H1 (cell line): ENCODE measurements at regions not wholly inside any gene's neighbourhood (a gene's known extent, or its start where the extent isn't known, plus 50 kb on each side); places are given as distances from the start of the nearest gene placed in this dataset.

Experiments used
- CTCF ChIA-PET: fragments of 300-600 bp; sonication (Branson Sonifier 250); formaldehyde crosslinking; loops from one replicate; lab custom pipeline; 2021; ENCODE audit not compliant: partially characterized antibody; lab: Charles Lee
- POLR2A ChIA-PET: fragments of 300-600 bp; sonication (Branson Sonifier 250); formaldehyde crosslinking; loops from one replicate; lab custom pipeline; 2021; ENCODE audit warnings: inconsistent platforms; ENCODE audit not compliant: partially characterized antibody; lab: Charles Lee
- DNase-seq, 2 experiments: peaks; one replicate each; pipeline versions ENCODE4 v3.0.0 to v3.0.0-alpha.2; 2010 to 2022; ENCODE audit warnings: low spot score in 2 of 2, low read depth in 1 of 2, mixed read lengths in 1 of 2
- FAIRE-seq: peaks from 2 replicates; lab custom pipeline; 2011; peaks lifted over from hg19 to GRCh38; lab: Jason Lieb, UNC
- H2AFZ ChIP-seq: 2 replicates; pipeline ENCODE4 v1.8.1; 2012; ENCODE audit warnings: low read length, inconsistent platforms
- H2AK5ac ChIP-seq: 2 replicates; pipeline ENCODE4 v1.6.1; 2013; ENCODE audit warnings: low read depth, low read length
- H2BK120ac ChIP-seq: replicated peaks from 2 replicates; pipeline ENCODE3; 2013; ENCODE audit warnings: low read depth, low read length, inconsistent platforms
- H2BK12ac ChIP-seq: 2 replicates; pipeline ENCODE4 v1.6.1; 2013; ENCODE audit warnings: low read depth, low read length
- H2BK15ac ChIP-seq: 2 replicates; pipeline ENCODE4 v1.6.1; 2013; ENCODE audit warnings: low read length
- H2BK20ac ChIP-seq: 2 replicates; pipeline ENCODE4 v1.6.1; 2013; ENCODE audit warnings: low read length
- H2BK5ac ChIP-seq: 2 replicates; pipeline ENCODE4 v1.6.1; 2013; ENCODE audit warnings: low read depth, low read length
- H3K14ac ChIP-seq: 2 replicates; pipeline ENCODE4 v1.6.1; 2013; ENCODE audit warnings: inconsistent platforms; ENCODE audit not compliant: insufficient read length
- H3K18ac ChIP-seq: 2 replicates; pipeline ENCODE4 v1.6.1; 2013; ENCODE audit warnings: low read length; ENCODE audit errors: extremely low read depth
- H3K23ac ChIP-seq: 2 replicates; pipeline ENCODE4 v1.6.1; 2013; ENCODE audit warnings: inconsistent platforms; ENCODE audit not compliant: insufficient read length
- H3K23me2 ChIP-seq: 2 replicates; pipeline ENCODE4 v1.6.1; 2013; ENCODE audit warnings: low read depth, low read length
- H3K27ac ChIP-seq: 2 replicates; pipeline ENCODE4 v1.6.1; 2011; ENCODE audit warnings: low read depth, low read length, inconsistent platforms
- H3K27me3 ChIP-seq, 4 experiments: replicated peaks in 1 of 4; 1 replicate in 1 of 4; 2 replicates in 3 of 4; pipeline versions ENCODE4 v1.6.1 to v1.8.1; 2011 to 2013; ENCODE audit warnings: low read length in 3 of 4, mild to moderate bottlenecking in 3 of 4, inconsistent platforms in 2 of 4, mixed read lengths in 2 of 4, moderate library complexity in 1 of 4; ENCODE audit not compliant: control insufficient read depth in 3 of 4, insufficient read depth in 3 of 4; ENCODE audit errors: extremely low read depth in 1 of 4
- H3K36me3 ChIP-seq, 4 experiments: 2 replicates each; pipeline versions ENCODE4 v1.6.1 to v1.8.1; 2011 to 2013; ENCODE audit warnings: mild to moderate bottlenecking in 4 of 4, low read length in 3 of 4, moderate library complexity in 2 of 4, control low read depth in 1 of 4, inconsistent platforms in 1 of 4; ENCODE audit not compliant: insufficient read depth in 4 of 4, control insufficient read depth in 2 of 4
- H3K4ac ChIP-seq: replicated peaks from 2 replicates; pipeline ENCODE3; 2013; ENCODE audit warnings: low read length, low read depth, mixed read lengths, inconsistent platforms; ENCODE audit not compliant: insufficient read length
- H3K4me1 ChIP-seq, 4 experiments: replicated peaks in 1 of 4; 1 replicate in 1 of 4; 2 replicates in 3 of 4; pipeline versions ENCODE4 v1.6.1 to v1.8.1; 2011 to 2013; ENCODE audit warnings: low read length in 3 of 4, inconsistent platforms in 2 of 4, mixed read lengths in 1 of 4; ENCODE audit not compliant: insufficient read depth in 4 of 4, control insufficient read depth in 3 of 4
- H3K4me2 ChIP-seq, 2 experiments: 2 replicates each; pipeline versions ENCODE4 v1.6.1 to v1.8.1; 2011 to 2013; ENCODE audit warnings: low read depth in 2 of 2, low read length in 2 of 2, control low read depth in 1 of 2, inconsistent platforms in 1 of 2, mild to moderate bottlenecking in 1 of 2; ENCODE audit not compliant: insufficient read depth in 1 of 2
- H3K4me3 ChIP-seq, 4 experiments: fragments of 200-600, 300-600 bp in 1 of 4; sonication (generic), shearing (Covaris generic), sonication (Bioruptor Twin) in 1 of 4; 2 replicates each; pipeline versions ENCODE4 v1.5.1 to v1.8.1; 2011 to 2016; ENCODE audit warnings: low read length in 4 of 4, low read depth in 3 of 4, control low read depth in 2 of 4, inconsistent platforms in 2 of 4, mild to moderate bottlenecking in 2 of 4, mixed read lengths in 1 of 4, moderate library complexity in 1 of 4; ENCODE audit not compliant: insufficient read depth in 2 of 4; ENCODE audit errors: extremely low read depth in 1 of 4
- H3K56ac ChIP-seq: replicated peaks from 2 replicates; pipeline ENCODE3; 2013; ENCODE audit warnings: low read depth, mild to moderate bottlenecking, mixed read lengths, low read length, inconsistent platforms; ENCODE audit not compliant: insufficient read length
- H3K79me1 ChIP-seq: 2 replicates; pipeline ENCODE4 v1.6.1; 2013; ENCODE audit warnings: low read depth, low read length, control low read depth
- H3K79me2 ChIP-seq, 2 experiments: 2 replicates each; pipeline versions ENCODE4 v1.6.1 to v1.8.1; 2012 to 2013; ENCODE audit warnings: low read length in 2 of 2, mild to moderate bottlenecking in 2 of 2, inconsistent platforms in 1 of 2; ENCODE audit not compliant: insufficient read depth in 2 of 2, control insufficient read depth in 1 of 2
- H3K9ac ChIP-seq, 4 experiments: replicated peaks in 1 of 4; 1 replicate in 1 of 4; 2 replicates in 3 of 4; pipeline versions ENCODE4 v1.6.1 to v1.8.1; 2011 to 2013; ENCODE audit warnings: low read depth in 3 of 4, low read length in 3 of 4, control low read depth in 2 of 4, mild to moderate bottlenecking in 2 of 4, moderate library complexity in 2 of 4, inconsistent platforms in 1 of 4; ENCODE audit errors: extremely low read depth in 1 of 4
- H3K9me3 ChIP-seq, 2 experiments: 2 replicates each; pipeline versions ENCODE4 v1.6.1 to v1.8.1; 2012 to 2013; ENCODE audit warnings: mild to moderate bottlenecking in 2 of 2, moderate library complexity in 2 of 2, control low read depth in 1 of 2, inconsistent platforms in 1 of 2, low read depth in 1 of 2, low read length in 1 of 2, mixed read lengths in 1 of 2; ENCODE audit not compliant: insufficient read depth in 2 of 2
- H4K20me1 ChIP-seq, 2 experiments: replicated peaks in 1 of 2; 2 replicates each; pipeline versions ENCODE3 to v1.8.1; 2011 to 2013; ENCODE audit warnings: inconsistent platforms in 2 of 2, low read length in 2 of 2, mild to moderate bottlenecking in 1 of 2; ENCODE audit not compliant: insufficient read depth in 2 of 2, control insufficient read depth in 1 of 2
- H4K5ac ChIP-seq: 2 replicates; pipeline ENCODE4 v1.6.1; 2013; ENCODE audit warnings: low read length, low read depth, mixed read lengths, inconsistent platforms; ENCODE audit not compliant: insufficient read length
- H4K8ac ChIP-seq: 2 replicates; pipeline ENCODE4 v1.8.0; 2013; ENCODE audit warnings: mild to moderate bottlenecking, moderate library complexity, low read length, inconsistent platforms; ENCODE audit not compliant: insufficient read depth; ENCODE audit errors: extremely low read depth
- H4K91ac ChIP-seq: replicated peaks from 2 replicates; pipeline ENCODE3; 2013; ENCODE audit warnings: low read length, mixed read lengths, inconsistent platforms; ENCODE audit not compliant: insufficient read length
- CTCF ChIP-seq, 3 experiments: IDR thresholded peaks; 1 replicate in 2 of 3; 2 replicates in 1 of 3; pipeline versions ENCODE4 v1.5.1 to v1.6.1; 2011; ENCODE audit warnings: low read length in 3 of 3, mild to moderate bottlenecking in 3 of 3, inconsistent platforms in 2 of 3, low read depth in 1 of 3, moderate library complexity in 1 of 3; ENCODE audit not compliant: insufficient read depth in 1 of 3; ENCODE audit errors: control extremely low read depth in 1 of 3
- SP4 ChIP-seq: IDR thresholded peaks from 2 replicates; pipeline ENCODE4 v1.6.1; 2012; ENCODE audit warnings: low read length, inconsistent platforms
- TAF7 ChIP-seq: optimal IDR thresholded peaks from 2 replicates; pipeline ENCODE3; 2011; ENCODE audit warnings: low read depth, mild to moderate bottlenecking, inconsistent platforms, low read length, moderate library complexity, borderline replicate concordance
- WGBS, 2 experiments: shearing (Covaris generic) in 1 of 2; methylation state at CpG; one replicate each; pipeline versions ENCODE4 v1.1.6 to v1.1.7; 2013 to 2015; ENCODE audit warnings: low lambda C conversion rate in 2 of 2, mixed read lengths in 2 of 2, inconsistent platforms in 1 of 2, low coverage in 1 of 2, missing lambda C conversion rate in 1 of 2; ENCODE audit not compliant: insufficient replicate concordance in 2 of 2, insufficient coverage in 1 of 2, insufficient read length in 1 of 2; ENCODE audit errors: extremely low coverage in 1 of 2, missing lambda C conversion rate in 1 of 2; 5-methylcytosine and 5-hydroxymethylcytosine counted together

GRCh38 chr7:79610313-79610712 is 156.8 kb upstream of the MAGI2 start:
- no peak overlapping the region for H4K5ac ChIP-seq
- no peak overlapping the region for H3K4ac ChIP-seq
- no peak overlapping the region for H3K4me2 ChIP-seq
- no peaks in the 10 kb centered on the region for H3K23me2 ChIP-seq
- H2AK5ac ChIP-seq: no peak overlapping the region
- no peak overlapping the region for H3K23ac ChIP-seq
- DNase-seq: no peak
- H3K56ac ChIP-seq: no peak overlapping the region
- CTCF ChIA-PET: no interaction called here
- no peaks in the 10 kb centered on the region for H3K36me3 ChIP-seq
- H4K20me1 ChIP-seq: no peaks in the 10 kb centered on the region
- H2BK5ac ChIP-seq: no peak overlapping the region
- no peaks in the 10 kb centered on the region for H3K79me1 ChIP-seq
- FAIRE-seq: no peak
- no peak overlapping the region for H3K4me3 ChIP-seq
- no peak overlapping the region for H3K9ac ChIP-seq
- H3K4me1 ChIP-seq: no peaks in the 10 kb centered on the region
- H3K27ac ChIP-seq: no peak overlapping the region
- no peak overlapping the region for H2BK120ac ChIP-seq
- POLR2A ChIA-PET: no interaction called here
- 80% methylated on average over 1 of the region's 1 CpG; no CpG with 5 or more reads in 1 of the 2 experiments for WGBS, 2 experiments
- H3K27me3 ChIP-seq: no peaks in the 10 kb centered on the region
- TF ChIP-seq SP4: no peak
- no peak for TF ChIP-seq CTCF (IDR thresholded peaks at IDR 0.05; ENCODE audit: control extremely low read depth in 1 of 3, insufficient read depth in 1 of 3, low read depth in 1 of 3, low read length in 3 of 3)
- no peak for TF ChIP-seq TAF7
- no peaks in the 10 kb centered on the region for H3K79me2 ChIP-seq
- no peak overlapping the region for H2BK12ac ChIP-seq
- no peak overlapping the region for H2BK20ac ChIP-seq
- H3K18ac ChIP-seq: no peak overlapping the region
- H2AFZ ChIP-seq: peak overlapping the region; percentile 63; the same call in 1 of the 2 replicates
- no peaks in the 10 kb centered on the region for H3K9me3 ChIP-seq
- H4K8ac ChIP-seq: no peak overlapping the region
- H4K91ac ChIP-seq: no peak overlapping the region
- H2BK15ac ChIP-seq: no peak overlapping the region
- no peak overlapping the region for H3K14ac ChIP-seq
